ENCODE measurements at regions not wholly inside any gene's neighbourhood (a gene's known extent, or its start where the extent isn't known, plus 50 kb on each side); places are given as distances from the start of the nearest gene placed in this dataset.

GRCh38 chr14:83289896-83290295 is 1756.2 kb upstream of the SEL1L start:
- no peaks in the 10 kb centered on the region for H3K27me3 ChIP-seq (ENCODE audit: control insufficient read depth in 1 of 2, insufficient read depth in 2 of 2, low read length in 2 of 2)

GRCh38 chr14:83290447-83290846 is 1756.8 kb upstream of the SEL1L start:
- Histone ChIP-seq H3K9me3 (ENCODE audit: control insufficient read depth in 1 of 2, insufficient read depth in 1 of 2, low read length in 2 of 2) (peaks cover 0 to 4% of the 10 kb centered on the region in 2 experiments), H3K4me1 (ENCODE audit: insufficient read depth, low read length) (no peaks in the 10 kb centered on the region), H3K4me3 (ENCODE audit: low read length) (no peak overlapping the region), H3K36me3 (ENCODE audit: insufficient read depth, low read length) (no peaks in the 10 kb centered on the region), H3K27ac (ENCODE audit: low read depth in 1 of 2, low read length in 2 of 2) (no peak overlapping the region), H3K27me3 (ENCODE audit: control insufficient read depth in 1 of 2, insufficient read depth in 2 of 2, low read length in 2 of 2) (no peaks in the 10 kb centered on the region)
- H3K4me1 Mint-ChIP-seq (ENCODE audit: low read depth) = no peaks in the 10 kb centered on the region
- no peaks in the 10 kb centered on the region for H3K27me3 Mint-ChIP-seq
- H3K36me3 Mint-ChIP-seq (ENCODE audit: low read depth) = no peaks in the 10 kb centered on the region
- ChIA-PET POLR2A (no interaction called here), CTCF (interaction anchor here (1.3 kb wide), 1 partner anchor 9 kb away, joined by 3 read pairs; no protein-coding TSS in a partner anchor)
- no peak overlapping the region for H3K4me3 Mint-ChIP-seq
- no peak overlapping the region for H3K27ac Mint-ChIP-seq
- no peak for ATAC-seq (ENCODE audit: poor library complexity)
- H3K9me3 Mint-ChIP-seq = peaks cover 4% of the 10 kb centered on the region
- DNase-seq = no peak
- TF ChIP-seq, protein P1, sequence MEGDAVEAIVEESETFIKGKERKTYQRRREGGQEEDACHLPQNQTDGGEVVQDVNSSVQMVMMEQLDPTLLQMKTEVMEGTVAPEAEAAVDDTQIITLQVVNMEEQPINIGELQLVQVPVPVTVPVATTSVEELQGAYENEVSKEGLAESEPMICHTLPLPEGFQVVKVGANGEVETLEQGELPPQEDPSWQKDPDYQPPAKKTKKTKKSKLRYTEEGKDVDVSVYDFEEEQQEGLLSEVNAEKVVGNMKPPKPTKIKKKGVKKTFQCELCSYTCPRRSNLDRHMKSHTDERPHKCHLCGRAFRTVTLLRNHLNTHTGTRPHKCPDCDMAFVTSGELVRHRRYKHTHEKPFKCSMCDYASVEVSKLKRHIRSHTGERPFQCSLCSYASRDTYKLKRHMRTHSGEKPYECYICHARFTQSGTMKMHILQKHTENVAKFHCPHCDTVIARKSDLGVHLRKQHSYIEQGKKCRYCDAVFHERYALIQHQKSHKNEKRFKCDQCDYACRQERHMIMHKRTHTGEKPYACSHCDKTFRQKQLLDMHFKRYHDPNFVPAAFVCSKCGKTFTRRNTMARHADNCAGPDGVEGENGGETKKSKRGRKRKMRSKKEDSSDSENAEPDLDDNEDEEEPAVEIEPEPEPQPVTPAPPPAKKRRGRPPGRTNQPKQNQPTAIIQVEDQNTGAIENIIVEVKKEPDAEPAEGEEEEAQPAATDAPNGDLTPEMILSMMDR (IDR thresholded peaks at IDR 0.05) = no peak
- intact Hi-C loops (cut with DNase I, micrococcal nuclease) = no loop called here

More at GRCh38 chr14:83289896-83290295, 1756.2 kb upstream of the SEL1L start:
- intact Hi-C loops (cut with DNase I, micrococcal nuclease) = no loop called here
- DNase-seq = no peak
- no peaks in the 10 kb centered on the region for H3K27me3 Mint-ChIP-seq
- H3K27ac Mint-ChIP-seq = no peak overlapping the region
- ChIA-PET CTCF (interaction anchor here (1.3 kb wide), 1 partner anchor 9 kb away, joined by 3 read pairs; no protein-coding TSS in a partner anchor), POLR2A (no interaction called here)
- no peak for ATAC-seq (ENCODE audit: poor library complexity)
- TF ChIP-seq, protein P1 (IDR thresholded peaks at IDR 0.05) = no peak
- H3K4me3 Mint-ChIP-seq = no peak overlapping the region
- Histone ChIP-seq H3K9me3 (ENCODE audit: control insufficient read depth in 1 of 2, insufficient read depth in 1 of 2, low read length in 2 of 2) (peaks cover 0 to 7% of the 10 kb centered on the region in 2 experiments), H3K4me1 (ENCODE audit: insufficient read depth, low read length) (no peaks in the 10 kb centered on the region), H3K4me3 (ENCODE audit: low read length) (no peak overlapping the region), H3K36me3 (ENCODE audit: insufficient read depth, low read length) (no peaks in the 10 kb centered on the region), H3K27ac (ENCODE audit: low read depth in 1 of 2, low read length in 2 of 2) (no peak overlapping the region)
- no peaks in the 10 kb centered on the region for H3K4me1 Mint-ChIP-seq (ENCODE audit: low read depth)
- no peaks in the 10 kb centered on the region for H3K36me3 Mint-ChIP-seq (ENCODE audit: low read depth)
- H3K9me3 Mint-ChIP-seq = peaks cover 4% of the 10 kb centered on the region

GRCh38 chr14:83291714-83292113 is 1758.1 kb upstream of the SEL1L start:
- no peak for ATAC-seq (ENCODE audit: poor library complexity)
- Histone ChIP-seq H3K9me3 (ENCODE audit: control insufficient read depth in 1 of 2, insufficient read depth in 1 of 2, low read length in 2 of 2) (peaks cover 0 to 8% of the 10 kb centered on the region in 2 experiments), H3K36me3 (ENCODE audit: insufficient read depth, low read length) (no peaks in the 10 kb centered on the region), H3K27ac (ENCODE audit: low read depth in 1 of 2, low read length in 2 of 2) (no peak overlapping the region), H3K4me1 (ENCODE audit: insufficient read depth, low read length) (no peaks in the 10 kb centered on the region), H3K27me3 (ENCODE audit: control insufficient read depth in 1 of 2, insufficient read depth in 2 of 2, low read length in 2 of 2) (no peaks in the 10 kb centered on the region), H3K4me3 (ENCODE audit: low read length) (no peak overlapping the region)
- intact Hi-C loops (cut with DNase I, micrococcal nuclease) = no loop called here
- Mint-ChIP-seq H3K27me3 (no peaks in the 10 kb centered on the region), H3K9me3 (peaks cover under 1% of the 10 kb centered on the region), H3K4me3 (no peak overlapping the region), H3K36me3 (ENCODE audit: low read depth) (no peaks in the 10 kb centered on the region), H3K27ac (no peak overlapping the region), H3K4me1 (ENCODE audit: low read depth) (no peaks in the 10 kb centered on the region)
- DNase-seq = no peak
- TF ChIP-seq, protein P1 (IDR thresholded peaks at IDR 0.05) = no peak
- ChIA-PET CTCF (no interaction called here), POLR2A (no interaction called here)

Data from CD4-positive, alpha-beta T cell (primary cell).